HCT116 (cell line): ENCODE measurements at regions not wholly inside any gene's neighbourhood (a gene's known extent, or its start where the extent isn't known, plus 50 kb on each side); places are given as distances from the start of the nearest gene placed in this dataset.

Experiments used
- ATAC-seq: fragments of 200-7000 bp; cut with Tn5 transposase; 2 replicates; pipeline ENCODE4 v1.9.1; 2020; ENCODE audit warnings: mild to moderate bottlenecking, moderate library complexity
- BruUV-seq: library from RNA; stranded (reverse); fragments of 400-500 nt; replicated peaks from 2 replicates; lab custom pipeline; 2021; lab: Mats Ljungman, UMichigan
- CTCF ChIA-PET: fragments of 300-600 bp; sonication (Branson Sonifier 250); formaldehyde crosslinking; loops from one replicate; lab custom pipeline; 2021; ENCODE audit warnings: antibody characterized with exemption; lab: Charles Lee
- POLR2A ChIA-PET: fragments of 300-600, 350-600 bp; sonication (Branson Sonifier 250); formaldehyde crosslinking; loops from one replicate; lab custom pipeline; 2021; ENCODE audit warnings: antibody characterized with exemption; lab: Charles Lee
- RAD21 ChIA-PET, 2 experiments: fragments of 300-600 bp; sonication (Branson Sonifier 250); formaldehyde crosslinking; loops; one replicate each; lab custom pipeline; 2023; ENCODE audit warnings: low total read pairs in 2 of 2; ENCODE audit not compliant: uncharacterized antibody in 2 of 2, unreplicated experiment in 2 of 2, low non-redundant PET in 1 of 2; lab: Charles Lee
- DNase-seq: peaks from one replicate; pipeline ENCODE4 v3.0.0-alpha.2; 2010; ENCODE audit warnings: low read depth, low spot score
- H2AFZ ChIP-seq: fragments of 200-600 bp; shearing (Covaris generic), sonication (generic); 2 replicates; pipeline ENCODE4 v1.6.1; 2017; ENCODE audit warnings: low read depth, mixed run types, mixed read lengths, antibody characterized with exemption, low read length; ENCODE audit not compliant: poor library complexity, severe bottlenecking
- H3K27ac ChIP-seq: 2 replicates; pipeline ENCODE4 v1.5.1; 2012; ENCODE audit warnings: low read depth, low read length
- H3K27me3 ChIP-seq: fragments of 200-600 bp; sonication (generic); 2 replicates; pipeline ENCODE4 v1.6.1; 2016; ENCODE audit warnings: mixed run types, low read length, mixed read lengths; ENCODE audit not compliant: insufficient read depth
- H3K36me3 ChIP-seq, 2 experiments: fragments of 200-500 bp in 1 of 2; fragments of 200-600 bp in 1 of 2; sonication (Bioruptor generic) in 1 of 2; sonication (generic) in 1 of 2; 2 replicates each; pipeline versions ENCODE4 v1.5.1 to v1.6.1; 2014 to 2016; ENCODE audit warnings: low read length in 2 of 2, inconsistent platforms in 1 of 2, mixed read lengths in 1 of 2, mixed run types in 1 of 2; ENCODE audit not compliant: insufficient read depth in 2 of 2, control insufficient read depth in 1 of 2
- H3K4me1 ChIP-seq, 2 experiments: fragments of 200-600 bp in 1 of 2; sonication (generic) in 1 of 2; 2 replicates each; pipeline versions ENCODE4 v1.5.1 to v1.6.1; 2012 to 2017; ENCODE audit warnings: low read length in 2 of 2, inconsistent platforms in 1 of 2, mild to moderate bottlenecking in 1 of 2, mixed read lengths in 1 of 2, mixed run types in 1 of 2, moderate library complexity in 1 of 2; ENCODE audit not compliant: insufficient read depth in 2 of 2, control insufficient read depth in 1 of 2
- H3K4me2 ChIP-seq: fragments of 200-600 bp; sonication (generic); 2 replicates; pipeline ENCODE4 v1.6.1; 2017; ENCODE audit warnings: mixed run types, low read length, mixed read lengths
- H3K4me3 ChIP-seq, 2 experiments: fragments of 200-600 bp in 1 of 2; sonication (generic) in 1 of 2; replicated peaks in 1 of 2; 2 replicates each; pipeline ENCODE4 v1.5.1; 2011 to 2016; ENCODE audit warnings: low read length in 2 of 2, control low read depth in 1 of 2, low read depth in 1 of 2, mild to moderate bottlenecking in 1 of 2, mixed read lengths in 1 of 2, mixed run types in 1 of 2
- H3K79me2 ChIP-seq: fragments of 200-600 bp; sonication (generic); 2 replicates; pipeline ENCODE4 v1.6.1; 2017; ENCODE audit warnings: mild to moderate bottlenecking, mixed run types, low read length, moderate library complexity, mixed read lengths; ENCODE audit not compliant: insufficient read depth
- H3K9ac ChIP-seq: fragments of 200-600 bp; sonication (generic); 2 replicates; pipeline ENCODE4 v1.6.1; 2016; ENCODE audit warnings: low read length, mixed read lengths
- H3K9me2 ChIP-seq: fragments of 200-600 bp; sonication (generic), shearing (Covaris generic); 2 replicates; pipeline ENCODE4 v1.6.1; 2017; ENCODE audit warnings: mixed run types, mild to moderate bottlenecking, moderate library complexity; ENCODE audit not compliant: insufficient read depth
- H3K9me3 ChIP-seq, 2 experiments: fragments of 200-500 bp in 1 of 2; fragments of 200-600 bp in 1 of 2; sonication (Bioruptor generic) in 1 of 2; sonication (generic) in 1 of 2; 2 replicates each; pipeline ENCODE4 v1.6.1; 2014 to 2017; ENCODE audit warnings: low read length in 2 of 2, mixed read lengths in 2 of 2, inconsistent platforms in 1 of 2, low read depth in 1 of 2, mild to moderate bottlenecking in 1 of 2, mixed run types in 1 of 2, moderate library complexity in 1 of 2; ENCODE audit not compliant: control insufficient read depth in 1 of 2, insufficient read depth in 1 of 2
- H4K20me1 ChIP-seq: fragments of 200-600 bp; sonication (generic), shearing (Covaris generic); 2 replicates; pipeline ENCODE4 v1.6.1; 2017; ENCODE audit warnings: mixed run types, mild to moderate bottlenecking, moderate library complexity; ENCODE audit not compliant: insufficient read depth
- CBX3 ChIP-seq: IDR thresholded peaks from 2 replicates; pipeline ENCODE4 v1.6.1; 2012; ENCODE audit warnings: low read depth
- CEBPB ChIP-seq: IDR thresholded peaks from 2 replicates; pipeline ENCODE4 v1.6.1; 2012; ENCODE audit warnings: low read depth
- FOSL1 ChIP-seq: IDR thresholded peaks from 2 replicates; pipeline ENCODE4 v1.6.1; 2012; ENCODE audit warnings: low read depth
- JUND ChIP-seq: IDR thresholded peaks from 2 replicates; pipeline ENCODE4 v1.6.1; 2012
- RAD21 ChIP-seq: IDR thresholded peaks from 2 replicates; pipeline ENCODE4 v1.6.1; 2012; ENCODE audit warnings: low read depth, mild to moderate bottlenecking
- SP1 ChIP-seq: IDR thresholded peaks from 2 replicates; pipeline ENCODE4 v1.6.1; 2012; ENCODE audit warnings: low read depth
- SRF ChIP-seq: IDR thresholded peaks from 2 replicates; pipeline ENCODE4 v1.6.1; 2012; ENCODE audit warnings: low read depth
- TCF7L2 ChIP-seq: IDR thresholded peaks from 2 replicates; pipeline ENCODE4 v1.7.0; 2011; ENCODE audit warnings: borderline replicate concordance, inconsistent platforms; ENCODE audit not compliant: insufficient read depth, insufficient read length; ENCODE audit errors: extremely low read depth
- YY1 ChIP-seq: IDR thresholded peaks from 2 replicates; pipeline ENCODE4 v1.6.1; 2011; ENCODE audit warnings: low read length, low read depth, moderate library complexity, mild to moderate bottlenecking; ENCODE audit not compliant: insufficient replicate concordance; ENCODE audit errors: extremely low read depth
- intact Hi-C: fragments of 100-400 bp; cut with micrococcal nuclease; formaldehyde crosslinking; loops from 2 replicates; pipeline ENCODE4 v1.10.0; 2022
- TF ChIP-seq, protein P1 (sequence below), 3 experiments: fragments of 200-600 bp in 1 of 3; sonication (generic) in 1 of 3; IDR thresholded peaks in 2 of 3; conservative IDR thresholded peaks in 1 of 3; 2 replicates each; pipeline ENCODE4 v1.5.1; 2012 to 2017; ENCODE audit warnings: low read depth in 2 of 3, low read length in 2 of 3, antibody characterized with exemption in 1 of 3, borderline replicate concordance in 1 of 3, control low read depth in 1 of 3, mild to moderate bottlenecking in 1 of 3, mixed read lengths in 1 of 3, mixed run types in 1 of 3, moderate library complexity in 1 of 3; ENCODE audit not compliant: insufficient read depth in 1 of 3
- TF ChIP-seq, protein P2 (sequence below): IDR thresholded peaks from 2 replicates; pipeline ENCODE4 v1.6.1; 2012
- TF ChIP-seq, protein P3 (sequence below): IDR thresholded peaks from 2 replicates; pipeline ENCODE4 v1.6.1; 2012

DNA sequence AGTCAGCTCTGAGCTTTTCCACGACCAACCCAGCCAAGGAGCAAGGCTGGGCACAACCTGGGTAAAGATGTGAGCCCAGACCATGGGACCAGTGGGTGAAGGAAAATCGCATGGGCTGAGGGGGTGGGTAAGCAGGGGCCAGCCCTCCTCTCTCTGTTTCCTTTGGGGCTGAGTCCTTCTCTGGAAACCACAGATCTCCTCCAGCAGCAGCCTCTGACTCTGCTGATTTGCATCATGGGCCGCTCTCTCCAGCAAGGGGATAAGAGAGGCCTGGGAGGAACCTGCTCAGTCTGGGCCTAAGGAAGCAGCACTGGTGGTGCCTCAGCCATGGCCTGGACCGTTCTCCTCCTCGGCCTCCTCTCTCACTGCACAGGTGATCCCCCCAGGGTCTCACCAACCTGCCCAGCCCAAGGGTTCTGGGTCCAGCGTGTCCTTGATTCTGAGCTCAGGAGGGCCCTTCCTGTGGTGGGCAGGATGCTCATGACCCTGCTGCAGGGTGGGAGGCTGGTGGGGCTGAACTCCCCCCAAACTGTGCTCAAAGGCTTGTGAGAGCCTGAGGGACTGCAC is 67.8 kb downstream of the GGTLC2 start:
- RAD21 ChIA-PET = no interaction called here
- DNase-seq (no peak), ATAC-seq (no peak)
- H3K4me2 ChIP-seq = no peak overlapping the region
- no peak for TF ChIP-seq CEBPB
- no peak for TF ChIP-seq CBX3
- TF ChIP-seq SP1 = no peak
- TF ChIP-seq, protein P1, sequence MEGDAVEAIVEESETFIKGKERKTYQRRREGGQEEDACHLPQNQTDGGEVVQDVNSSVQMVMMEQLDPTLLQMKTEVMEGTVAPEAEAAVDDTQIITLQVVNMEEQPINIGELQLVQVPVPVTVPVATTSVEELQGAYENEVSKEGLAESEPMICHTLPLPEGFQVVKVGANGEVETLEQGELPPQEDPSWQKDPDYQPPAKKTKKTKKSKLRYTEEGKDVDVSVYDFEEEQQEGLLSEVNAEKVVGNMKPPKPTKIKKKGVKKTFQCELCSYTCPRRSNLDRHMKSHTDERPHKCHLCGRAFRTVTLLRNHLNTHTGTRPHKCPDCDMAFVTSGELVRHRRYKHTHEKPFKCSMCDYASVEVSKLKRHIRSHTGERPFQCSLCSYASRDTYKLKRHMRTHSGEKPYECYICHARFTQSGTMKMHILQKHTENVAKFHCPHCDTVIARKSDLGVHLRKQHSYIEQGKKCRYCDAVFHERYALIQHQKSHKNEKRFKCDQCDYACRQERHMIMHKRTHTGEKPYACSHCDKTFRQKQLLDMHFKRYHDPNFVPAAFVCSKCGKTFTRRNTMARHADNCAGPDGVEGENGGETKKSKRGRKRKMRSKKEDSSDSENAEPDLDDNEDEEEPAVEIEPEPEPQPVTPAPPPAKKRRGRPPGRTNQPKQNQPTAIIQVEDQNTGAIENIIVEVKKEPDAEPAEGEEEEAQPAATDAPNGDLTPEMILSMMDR (IDR thresholded peaks at IDR 0.05 in 2 of 3, conservative IDR thresholded peaks at IDR 0.05 in 1 of 3; ENCODE audit: borderline replicate concordance in 1 of 3, insufficient read depth in 1 of 3, low read depth in 2 of 3, low read length in 2 of 3) = no peak
- TF ChIP-seq JUND = no peak
- TF ChIP-seq SRF = no peak
- TF ChIP-seq TCF7L2 = no peak
- TF ChIP-seq RAD21 = no peak
- TF ChIP-seq, protein P2, sequence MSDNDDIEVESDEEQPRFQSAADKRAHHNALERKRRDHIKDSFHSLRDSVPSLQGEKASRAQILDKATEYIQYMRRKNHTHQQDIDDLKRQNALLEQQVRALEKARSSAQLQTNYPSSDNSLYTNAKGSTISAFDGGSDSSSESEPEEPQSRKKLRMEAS = no peak
- TF ChIP-seq YY1 = no peak
- TF ChIP-seq FOSL1 = no peak
- TF ChIP-seq, protein P3, sequence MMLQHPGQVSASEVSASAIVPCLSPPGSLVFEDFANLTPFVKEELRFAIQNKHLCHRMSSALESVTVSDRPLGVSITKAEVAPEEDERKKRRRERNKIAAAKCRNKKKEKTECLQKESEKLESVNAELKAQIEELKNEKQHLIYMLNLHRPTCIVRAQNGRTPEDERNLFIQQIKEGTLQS = no peak
- H3K9ac ChIP-seq = no peak overlapping the region
- no peaks in the 10 kb centered on the region for H3K79me2 ChIP-seq
- no peaks in the 10 kb centered on the region for H3K9me3 ChIP-seq
- no peaks in the 10 kb centered on the region for H3K9me2 ChIP-seq
- H3K36me3 ChIP-seq = no peaks in the 10 kb centered on the region
- H3K27me3 ChIP-seq = no peaks in the 10 kb centered on the region
- POLR2A ChIA-PET = no interaction called here
- H2AFZ ChIP-seq = no peak overlapping the region
- intact Hi-C loops = loop anchor here (5.0 kb wide), 1 partner anchor 170 kb away; no protein-coding TSS in a partner anchor
- no peaks in the 10 kb centered on the region for H3K4me1 ChIP-seq
- H3K4me3 ChIP-seq = no peak overlapping the region
- H4K20me1 ChIP-seq = no peaks in the 10 kb centered on the region
- H3K27ac ChIP-seq = no peak overlapping the region
- no TSS peak for BruUV-seq
- CTCF ChIA-PET = interaction anchor here (1.2 to 1.4 kb wide), 2 partner anchors 10 to 15 kb away, joined by 3 read pairs; no protein-coding TSS in a partner anchor
